GM12891 (cell line): ENCODE measurements at regions not wholly inside any gene's neighbourhood (a gene's known extent, or its start where the extent isn't known, plus 50 kb on each side); places are given as distances from the start of the nearest gene placed in this dataset.

Experiments
- PAX5 ChIP-seq: IDR thresholded peaks from 2 replicates; pipeline ENCODE4 v1.6.1; 2011; ENCODE audit warnings: low read length, moderate library complexity, mild to moderate bottlenecking; ENCODE audit not compliant: insufficient read depth, severe bottlenecking
- POLR2A ChIP-seq: IDR thresholded peaks from 2 replicates; pipeline ENCODE4 v1.6.1; 2011; ENCODE audit warnings: low read depth, low read length, control low read depth
- POLR2AphosphoS5 ChIP-seq: IDR thresholded peaks from 2 replicates; pipeline ENCODE4 v1.6.1; 2011; ENCODE audit warnings: low read depth, low read length, control low read depth
- POU2F2 ChIP-seq: IDR thresholded peaks from 2 replicates; pipeline ENCODE4 v1.6.1; 2011; ENCODE audit warnings: low read depth, mild to moderate bottlenecking, control low read depth, low read length, moderate library complexity
- SPI1 ChIP-seq: IDR thresholded peaks from 2 replicates; pipeline ENCODE4 v1.6.1; 2011; ENCODE audit warnings: low read depth, low read length, control low read depth
- TAF1 ChIP-seq: IDR thresholded peaks from 2 replicates; pipeline ENCODE4 v1.6.1; 2011; ENCODE audit warnings: low read depth, low read length, control low read depth

- TF ChIP-seq POLR2AphosphoS5 (no peak), POLR2A (no peak), TAF1 (no peak), POU2F2 (no peak), PAX5 (no peak), SPI1 (no peak)
Observed at GRCh38 chr16:17014484-17015121, 456.2 kb downstream of the XYLT1 start.
